WTC11 (cell line): ENCODE measurements at regions not wholly inside any gene's neighbourhood (a gene's known extent, or its start where the extent isn't known, plus 50 kb on each side); places are given as distances from the start of the nearest gene placed in this dataset.

Source experiments
- ATAC-seq: fragments of 200-7000 bp; cut with Tn5 transposase; 2 replicates; pipeline ENCODE4 v1.10.0; 2021; ENCODE audit warnings: mild to moderate bottlenecking, moderate library complexity
- CTCF ChIA-PET: fragments of 300-600 bp; sonication (Branson Sonifier 250); formaldehyde crosslinking; loops from one replicate; lab custom pipeline; 2021; ENCODE audit warnings: antibody characterized with exemption; lab: Charles Lee
- POLR2A ChIA-PET: fragments of 350-600 bp; sonication (Branson Sonifier 250); formaldehyde crosslinking; loops from one replicate; lab custom pipeline; 2021; ENCODE audit warnings: antibody characterized with exemption; lab: Charles Lee
- DNase-seq: peaks from one replicate; pipeline ENCODE4 v3.0.0; 2021; ENCODE audit warnings: low spot score
- H3K27ac Mint-ChIP-seq: 2 replicates; pipeline ENCODE4 v1.8.0; 2021; ENCODE audit warnings: mixed read lengths
- H3K27me3 Mint-ChIP-seq: 2 replicates; pipeline ENCODE4 v1.8.0; 2021; ENCODE audit warnings: low read depth, mild to moderate bottlenecking, moderate library complexity, mixed read lengths
- H3K36me3 Mint-ChIP-seq: 2 replicates; pipeline ENCODE4 v1.8.0; 2021; ENCODE audit warnings: mixed read lengths
- H3K4me1 Mint-ChIP-seq: 2 replicates; pipeline ENCODE4 v1.8.0; 2022; ENCODE audit warnings: mixed read lengths
- H3K4me3 Mint-ChIP-seq: 2 replicates; pipeline ENCODE4 v1.8.0; 2021; ENCODE audit warnings: mild to moderate bottlenecking, moderate library complexity, mixed read lengths
- H3K9me3 Mint-ChIP-seq: 2 replicates; pipeline ENCODE4 v1.8.0; 2021; ENCODE audit warnings: mixed read lengths
- ELF4 ChIP-seq: sonication (generic); formaldehyde crosslinking; IDR thresholded peaks from 2 replicates; pipeline ENCODE4 v1.8.1; 2022; ENCODE audit warnings: low read depth, mild to moderate bottlenecking, moderate library complexity, missing genetic modification reagents
- FOXP1 ChIP-seq: sonication (generic); formaldehyde crosslinking; IDR thresholded peaks from 2 replicates; pipeline ENCODE4 v1.8.0; 2022; ENCODE audit warnings: missing genetic modification reagents, mild to moderate bottlenecking, moderate library complexity, borderline replicate concordance
- HMGA2 ChIP-seq: fragments of 250-450 bp; sonication (Bioruptor Pico); IDR thresholded peaks from 2 replicates; pipeline ENCODE4 v1.4.0; 2021; ENCODE audit warnings: mild to moderate bottlenecking, moderate library complexity
- JAZF1 ChIP-seq: fragments of 250-450 bp; sonication (Bioruptor Pico); IDR thresholded peaks from 2 replicates; pipeline ENCODE4 v1.9.0; 2021; ENCODE audit warnings: moderate library complexity, mild to moderate bottlenecking, inconsistent platforms
- NFATC4 ChIP-seq: fragments of 250-450 bp; sonication (Bioruptor Pico); IDR thresholded peaks from 2 replicates; pipeline ENCODE4 v1.9.0; 2021; ENCODE audit warnings: mild to moderate bottlenecking
- PRRX2 ChIP-seq: fragments of 250-450 bp; sonication (Bioruptor Pico); IDR thresholded peaks from 2 replicates; pipeline ENCODE4 v1.8.0; 2021; ENCODE audit warnings: mild to moderate bottlenecking
- RELA ChIP-seq: sonication (generic); formaldehyde crosslinking; IDR thresholded peaks from 2 replicates; pipeline ENCODE4 v1.8.1; 2022; ENCODE audit warnings: missing genetic modification reagents, mild to moderate bottlenecking, borderline replicate concordance
- ZNF416 ChIP-seq: fragments of 250-450 bp; sonication (Bioruptor Pico); IDR thresholded peaks from 2 replicates; pipeline ENCODE4 v1.9.0; 2021; ENCODE audit warnings: mild to moderate bottlenecking, inconsistent platforms
- ZNF671 ChIP-seq: fragments of 250-450 bp; sonication (Bioruptor Pico); IDR thresholded peaks from 2 replicates; pipeline ENCODE4 v1.8.0; 2021; ENCODE audit warnings: mild to moderate bottlenecking
- TF ChIP-seq, protein P1 (sequence below): sonication (generic); formaldehyde crosslinking; IDR thresholded peaks from 2 replicates; pipeline ENCODE4 v1.8.0; 2023; ENCODE audit warnings: missing genetic modification reagents, mild to moderate bottlenecking, borderline replicate concordance
- TF ChIP-seq, protein P2 (sequence below): sonication (generic); formaldehyde crosslinking; IDR thresholded peaks from 2 replicates; pipeline ENCODE4 v1.8.0; 2023; ENCODE audit warnings: mild to moderate bottlenecking, missing genetic modification reagents
- TF ChIP-seq, protein P3 (sequence below): sonication (generic); formaldehyde crosslinking; conservative IDR thresholded peaks from 2 replicates; pipeline ENCODE4 v1.8.1; 2023; ENCODE audit warnings: mild to moderate bottlenecking, low read depth, missing genetic modification reagents, moderate library complexity
- TF ChIP-seq, protein P4 (sequence below): sonication (generic); formaldehyde crosslinking; IDR thresholded peaks from 2 replicates; pipeline ENCODE4 v1.8.1; 2022; ENCODE audit warnings: mild to moderate bottlenecking, missing genetic modification reagents, moderate library complexity, borderline replicate concordance
- TF ChIP-seq, protein P5 (sequence below): sonication (generic); formaldehyde crosslinking; IDR thresholded peaks from 2 replicates; pipeline ENCODE4 v1.8.0; 2023; ENCODE audit warnings: missing genetic modification reagents
- TF ChIP-seq, protein P6 (sequence below): sonication (generic); formaldehyde crosslinking; IDR thresholded peaks from 2 replicates; pipeline ENCODE4 v1.8.1; 2023; ENCODE audit warnings: mild to moderate bottlenecking, missing genetic modification reagents, borderline replicate concordance
- TF ChIP-seq, protein P7 (sequence below): sonication (generic); formaldehyde crosslinking; IDR thresholded peaks from 2 replicates; pipeline ENCODE4 v1.8.1; 2023; ENCODE audit warnings: mild to moderate bottlenecking, missing genetic modification reagents, moderate library complexity

DNA sequence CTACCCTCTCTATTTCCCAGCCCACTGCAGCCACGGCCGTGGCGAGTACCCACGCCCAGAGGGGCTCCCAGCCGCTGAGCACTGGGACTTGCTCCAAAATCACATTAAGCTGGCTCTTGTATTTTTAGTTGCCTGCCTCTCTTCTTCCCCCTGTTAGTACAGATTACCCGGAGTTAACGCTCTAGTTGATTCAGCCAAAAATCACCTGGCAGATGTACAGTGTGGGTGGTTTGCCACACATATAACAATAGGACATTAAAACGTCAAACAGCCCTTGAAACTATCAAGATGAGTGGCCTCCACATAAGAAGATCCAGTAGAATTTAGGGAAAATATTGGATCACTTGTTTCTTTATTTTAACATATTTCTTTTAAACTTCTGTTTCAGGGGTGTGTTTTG is 268.8 kb upstream of the PRDM1 start:
- POLR2A ChIA-PET = no interaction called here

DNA sequence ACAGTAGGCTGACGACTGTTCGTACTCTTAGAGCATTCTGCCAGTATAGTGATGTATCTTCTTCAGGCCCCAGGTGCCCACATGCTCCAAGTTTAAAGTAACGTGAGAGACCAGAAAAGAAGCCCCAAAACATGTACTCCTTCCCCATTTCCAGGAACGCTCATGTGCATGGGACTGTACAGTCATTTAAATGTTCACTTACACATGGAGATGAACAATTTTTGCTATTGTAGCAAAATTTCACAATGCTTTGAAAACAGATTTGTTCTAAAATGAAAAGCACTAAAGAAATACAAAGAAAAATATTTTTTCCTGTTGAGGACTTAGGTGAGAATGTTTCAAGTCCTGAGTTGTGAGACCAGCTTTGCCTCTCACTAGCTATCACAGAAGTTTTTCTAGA is 269.3 kb upstream of the PRDM1 start:
- H3K27me3 Mint-ChIP-seq = no peaks in the 10 kb centered on the region
- ChIA-PET POLR2A (no interaction called here), CTCF (no interaction called here)
- peaks cover 4% of the 10 kb centered on the region for H3K9me3 Mint-ChIP-seq
- H3K4me3 Mint-ChIP-seq = no peak overlapping the region
- 0 out of 2 replicates have a peak, but pooled peaks cover 3% of the 10 kb centered on the region for H3K36me3 Mint-ChIP-seq
- no peak for ATAC-seq
- no peak overlapping the region for H3K27ac Mint-ChIP-seq
- no peak for DNase-seq
- H3K4me1 Mint-ChIP-seq = no peaks in the 10 kb centered on the region
- TF ChIP-seq, protein P1, sequence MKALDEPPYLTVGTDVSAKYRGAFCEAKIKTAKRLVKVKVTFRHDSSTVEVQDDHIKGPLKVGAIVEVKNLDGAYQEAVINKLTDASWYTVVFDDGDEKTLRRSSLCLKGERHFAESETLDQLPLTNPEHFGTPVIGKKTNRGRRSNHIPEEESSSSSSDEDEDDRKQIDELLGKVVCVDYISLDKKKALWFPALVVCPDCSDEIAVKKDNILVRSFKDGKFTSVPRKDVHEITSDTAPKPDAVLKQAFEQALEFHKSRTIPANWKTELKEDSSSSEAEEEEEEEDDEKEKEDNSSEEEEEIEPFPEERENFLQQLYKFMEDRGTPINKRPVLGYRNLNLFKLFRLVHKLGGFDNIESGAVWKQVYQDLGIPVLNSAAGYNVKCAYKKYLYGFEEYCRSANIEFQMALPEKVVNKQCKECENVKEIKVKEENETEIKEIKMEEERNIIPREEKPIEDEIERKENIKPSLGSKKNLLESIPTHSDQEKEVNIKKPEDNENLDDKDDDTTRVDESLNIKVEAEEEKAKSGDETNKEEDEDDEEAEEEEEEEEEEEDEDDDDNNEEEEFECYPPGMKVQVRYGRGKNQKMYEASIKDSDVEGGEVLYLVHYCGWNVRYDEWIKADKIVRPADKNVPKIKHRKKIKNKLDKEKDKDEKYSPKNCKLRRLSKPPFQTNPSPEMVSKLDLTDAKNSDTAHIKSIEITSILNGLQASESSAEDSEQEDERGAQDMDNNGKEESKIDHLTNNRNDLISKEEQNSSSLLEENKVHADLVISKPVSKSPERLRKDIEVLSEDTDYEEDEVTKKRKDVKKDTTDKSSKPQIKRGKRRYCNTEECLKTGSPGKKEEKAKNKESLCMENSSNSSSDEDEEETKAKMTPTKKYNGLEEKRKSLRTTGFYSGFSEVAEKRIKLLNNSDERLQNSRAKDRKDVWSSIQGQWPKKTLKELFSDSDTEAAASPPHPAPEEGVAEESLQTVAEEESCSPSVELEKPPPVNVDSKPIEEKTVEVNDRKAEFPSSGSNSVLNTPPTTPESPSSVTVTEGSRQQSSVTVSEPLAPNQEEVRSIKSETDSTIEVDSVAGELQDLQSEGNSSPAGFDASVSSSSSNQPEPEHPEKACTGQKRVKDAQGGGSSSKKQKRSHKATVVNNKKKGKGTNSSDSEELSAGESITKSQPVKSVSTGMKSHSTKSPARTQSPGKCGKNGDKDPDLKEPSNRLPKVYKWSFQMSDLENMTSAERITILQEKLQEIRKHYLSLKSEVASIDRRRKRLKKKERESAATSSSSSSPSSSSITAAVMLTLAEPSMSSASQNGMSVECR (CRISPR knock-in tag) = no peak
- TF ChIP-seq, protein P2, sequence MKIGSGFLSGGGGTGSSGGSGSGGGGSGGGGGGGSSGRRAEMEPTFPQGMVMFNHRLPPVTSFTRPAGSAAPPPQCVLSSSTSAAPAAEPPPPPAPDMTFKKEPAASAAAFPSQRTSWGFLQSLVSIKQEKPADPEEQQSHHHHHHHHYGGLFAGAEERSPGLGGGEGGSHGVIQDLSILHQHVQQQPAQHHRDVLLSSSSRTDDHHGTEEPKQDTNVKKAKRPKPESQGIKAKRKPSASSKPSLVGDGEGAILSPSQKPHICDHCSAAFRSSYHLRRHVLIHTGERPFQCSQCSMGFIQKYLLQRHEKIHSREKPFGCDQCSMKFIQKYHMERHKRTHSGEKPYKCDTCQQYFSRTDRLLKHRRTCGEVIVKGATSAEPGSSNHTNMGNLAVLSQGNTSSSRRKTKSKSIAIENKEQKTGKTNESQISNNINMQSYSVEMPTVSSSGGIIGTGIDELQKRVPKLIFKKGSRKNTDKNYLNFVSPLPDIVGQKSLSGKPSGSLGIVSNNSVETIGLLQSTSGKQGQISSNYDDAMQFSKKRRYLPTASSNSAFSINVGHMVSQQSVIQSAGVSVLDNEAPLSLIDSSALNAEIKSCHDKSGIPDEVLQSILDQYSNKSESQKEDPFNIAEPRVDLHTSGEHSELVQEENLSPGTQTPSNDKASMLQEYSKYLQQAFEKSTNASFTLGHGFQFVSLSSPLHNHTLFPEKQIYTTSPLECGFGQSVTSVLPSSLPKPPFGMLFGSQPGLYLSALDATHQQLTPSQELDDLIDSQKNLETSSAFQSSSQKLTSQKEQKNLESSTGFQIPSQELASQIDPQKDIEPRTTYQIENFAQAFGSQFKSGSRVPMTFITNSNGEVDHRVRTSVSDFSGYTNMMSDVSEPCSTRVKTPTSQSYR (CRISPR knock-in tag) = no peak
- TF ChIP-seq JAZF1 (CRISPR knock-in tag) = no peak
- no peak for TF ChIP-seq ZNF416 (CRISPR knock-in tag)
- no peak for TF ChIP-seq RELA (CRISPR knock-in tag)
- TF ChIP-seq, protein P3, sequence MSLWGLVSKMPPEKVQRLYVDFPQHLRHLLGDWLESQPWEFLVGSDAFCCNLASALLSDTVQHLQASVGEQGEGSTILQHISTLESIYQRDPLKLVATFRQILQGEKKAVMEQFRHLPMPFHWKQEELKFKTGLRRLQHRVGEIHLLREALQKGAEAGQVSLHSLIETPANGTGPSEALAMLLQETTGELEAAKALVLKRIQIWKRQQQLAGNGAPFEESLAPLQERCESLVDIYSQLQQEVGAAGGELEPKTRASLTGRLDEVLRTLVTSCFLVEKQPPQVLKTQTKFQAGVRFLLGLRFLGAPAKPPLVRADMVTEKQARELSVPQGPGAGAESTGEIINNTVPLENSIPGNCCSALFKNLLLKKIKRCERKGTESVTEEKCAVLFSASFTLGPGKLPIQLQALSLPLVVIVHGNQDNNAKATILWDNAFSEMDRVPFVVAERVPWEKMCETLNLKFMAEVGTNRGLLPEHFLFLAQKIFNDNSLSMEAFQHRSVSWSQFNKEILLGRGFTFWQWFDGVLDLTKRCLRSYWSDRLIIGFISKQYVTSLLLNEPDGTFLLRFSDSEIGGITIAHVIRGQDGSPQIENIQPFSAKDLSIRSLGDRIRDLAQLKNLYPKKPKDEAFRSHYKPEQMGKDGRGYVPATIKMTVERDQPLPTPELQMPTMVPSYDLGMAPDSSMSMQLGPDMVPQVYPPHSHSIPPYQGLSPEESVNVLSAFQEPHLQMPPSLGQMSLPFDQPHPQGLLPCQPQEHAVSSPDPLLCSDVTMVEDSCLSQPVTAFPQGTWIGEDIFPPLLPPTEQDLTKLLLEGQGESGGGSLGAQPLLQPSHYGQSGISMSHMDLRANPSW = no peak
- no peak for TF ChIP-seq PRRX2 (CRISPR knock-in tag)
- TF ChIP-seq FOXP1 = no peak
- TF ChIP-seq, protein P4, sequence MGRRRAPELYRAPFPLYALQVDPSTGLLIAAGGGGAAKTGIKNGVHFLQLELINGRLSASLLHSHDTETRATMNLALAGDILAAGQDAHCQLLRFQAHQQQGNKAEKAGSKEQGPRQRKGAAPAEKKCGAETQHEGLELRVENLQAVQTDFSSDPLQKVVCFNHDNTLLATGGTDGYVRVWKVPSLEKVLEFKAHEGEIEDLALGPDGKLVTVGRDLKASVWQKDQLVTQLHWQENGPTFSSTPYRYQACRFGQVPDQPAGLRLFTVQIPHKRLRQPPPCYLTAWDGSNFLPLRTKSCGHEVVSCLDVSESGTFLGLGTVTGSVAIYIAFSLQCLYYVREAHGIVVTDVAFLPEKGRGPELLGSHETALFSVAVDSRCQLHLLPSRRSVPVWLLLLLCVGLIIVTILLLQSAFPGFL (CRISPR knock-in tag) = no peak
- TF ChIP-seq NFATC4 (CRISPR knock-in tag) = no peak
- TF ChIP-seq ELF4 = no peak
- no peak for TF ChIP-seq ZNF671 (CRISPR knock-in tag)

More for the DNA sequence above, 268.8 kb upstream of the PRDM1 start:
- TF ChIP-seq, protein P5, sequence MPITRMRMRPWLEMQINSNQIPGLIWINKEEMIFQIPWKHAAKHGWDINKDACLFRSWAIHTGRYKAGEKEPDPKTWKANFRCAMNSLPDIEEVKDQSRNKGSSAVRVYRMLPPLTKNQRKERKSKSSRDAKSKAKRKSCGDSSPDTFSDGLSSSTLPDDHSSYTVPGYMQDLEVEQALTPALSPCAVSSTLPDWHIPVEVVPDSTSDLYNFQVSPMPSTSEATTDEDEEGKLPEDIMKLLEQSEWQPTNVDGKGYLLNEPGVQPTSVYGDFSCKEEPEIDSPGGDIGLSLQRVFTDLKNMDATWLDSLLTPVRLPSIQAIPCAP (CRISPR knock-in tag) = no peak
- TF ChIP-seq, protein P6, sequence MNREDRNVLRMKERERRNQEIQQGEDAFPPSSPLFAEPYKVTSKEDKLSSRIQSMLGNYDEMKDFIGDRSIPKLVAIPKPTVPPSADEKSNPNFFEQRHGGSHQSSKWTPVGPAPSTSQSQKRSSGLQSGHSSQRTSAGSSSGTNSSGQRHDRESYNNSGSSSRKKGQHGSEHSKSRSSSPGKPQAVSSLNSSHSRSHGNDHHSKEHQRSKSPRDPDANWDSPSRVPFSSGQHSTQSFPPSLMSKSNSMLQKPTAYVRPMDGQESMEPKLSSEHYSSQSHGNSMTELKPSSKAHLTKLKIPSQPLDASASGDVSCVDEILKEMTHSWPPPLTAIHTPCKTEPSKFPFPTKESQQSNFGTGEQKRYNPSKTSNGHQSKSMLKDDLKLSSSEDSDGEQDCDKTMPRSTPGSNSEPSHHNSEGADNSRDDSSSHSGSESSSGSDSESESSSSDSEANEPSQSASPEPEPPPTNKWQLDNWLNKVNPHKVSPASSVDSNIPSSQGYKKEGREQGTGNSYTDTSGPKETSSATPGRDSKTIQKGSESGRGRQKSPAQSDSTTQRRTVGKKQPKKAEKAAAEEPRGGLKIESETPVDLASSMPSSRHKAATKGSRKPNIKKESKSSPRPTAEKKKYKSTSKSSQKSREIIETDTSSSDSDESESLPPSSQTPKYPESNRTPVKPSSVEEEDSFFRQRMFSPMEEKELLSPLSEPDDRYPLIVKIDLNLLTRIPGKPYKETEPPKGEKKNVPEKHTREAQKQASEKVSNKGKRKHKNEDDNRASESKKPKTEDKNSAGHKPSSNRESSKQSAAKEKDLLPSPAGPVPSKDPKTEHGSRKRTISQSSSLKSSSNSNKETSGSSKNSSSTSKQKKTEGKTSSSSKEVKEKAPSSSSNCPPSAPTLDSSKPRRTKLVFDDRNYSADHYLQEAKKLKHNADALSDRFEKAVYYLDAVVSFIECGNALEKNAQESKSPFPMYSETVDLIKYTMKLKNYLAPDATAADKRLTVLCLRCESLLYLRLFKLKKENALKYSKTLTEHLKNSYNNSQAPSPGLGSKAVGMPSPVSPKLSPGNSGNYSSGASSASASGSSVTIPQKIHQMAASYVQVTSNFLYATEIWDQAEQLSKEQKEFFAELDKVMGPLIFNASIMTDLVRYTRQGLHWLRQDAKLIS (CRISPR knock-in tag) = no peak
- TF ChIP-seq, protein P7, sequence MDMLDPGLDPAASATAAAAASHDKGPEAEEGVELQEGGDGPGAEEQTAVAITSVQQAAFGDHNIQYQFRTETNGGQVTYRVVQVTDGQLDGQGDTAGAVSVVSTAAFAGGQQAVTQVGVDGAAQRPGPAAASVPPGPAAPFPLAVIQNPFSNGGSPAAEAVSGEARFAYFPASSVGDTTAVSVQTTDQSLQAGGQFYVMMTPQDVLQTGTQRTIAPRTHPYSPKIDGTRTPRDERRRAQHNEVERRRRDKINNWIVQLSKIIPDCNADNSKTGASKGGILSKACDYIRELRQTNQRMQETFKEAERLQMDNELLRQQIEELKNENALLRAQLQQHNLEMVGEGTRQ (CRISPR knock-in tag) = no peak
- TF ChIP-seq HMGA2 (CRISPR knock-in tag) = no peak
- no peaks in the 10 kb centered on the region for H3K4me1 Mint-ChIP-seq
- H3K27me3 Mint-ChIP-seq = no peaks in the 10 kb centered on the region
- H3K27ac Mint-ChIP-seq = no peak overlapping the region
- H3K4me3 Mint-ChIP-seq = no peak overlapping the region
- 0 out of 2 replicates have a peak, but pooled peaks cover 3% of the 10 kb centered on the region for H3K36me3 Mint-ChIP-seq
- ATAC-seq = no peak
- peaks cover 8% of the 10 kb centered on the region for H3K9me3 Mint-ChIP-seq
- CTCF ChIA-PET = no interaction called here
- no peak for DNase-seq
